DOHH2 (cell line): ENCODE measurements at regions not wholly inside any gene's neighbourhood (a gene's known extent, or its start where the extent isn't known, plus 50 kb on each side); places are given as distances from the start of the nearest gene placed in this dataset.

Experiments
- EZH2phosphoT487 ChIP-seq: fragments of 200-600 bp; sonication (generic); IDR thresholded peaks from 2 replicates; pipeline ENCODE4 v1.6.1; 2017; ENCODE audit warnings: borderline replicate concordance, mild to moderate bottlenecking, antibody characterized with exemption, low read length, moderate library complexity, mixed read lengths
- TF ChIP-seq, protein P1 (sequence below): fragments of 200-600 bp; sonication (generic); IDR thresholded peaks from one replicate; pipeline ENCODE4 v1.5.1; 2014; ENCODE audit warnings: antibody characterized with exemption, mild to moderate bottlenecking, low read depth, low read length; ENCODE audit not compliant: poor library complexity, severe bottlenecking

- TF ChIP-seq, protein P1, sequence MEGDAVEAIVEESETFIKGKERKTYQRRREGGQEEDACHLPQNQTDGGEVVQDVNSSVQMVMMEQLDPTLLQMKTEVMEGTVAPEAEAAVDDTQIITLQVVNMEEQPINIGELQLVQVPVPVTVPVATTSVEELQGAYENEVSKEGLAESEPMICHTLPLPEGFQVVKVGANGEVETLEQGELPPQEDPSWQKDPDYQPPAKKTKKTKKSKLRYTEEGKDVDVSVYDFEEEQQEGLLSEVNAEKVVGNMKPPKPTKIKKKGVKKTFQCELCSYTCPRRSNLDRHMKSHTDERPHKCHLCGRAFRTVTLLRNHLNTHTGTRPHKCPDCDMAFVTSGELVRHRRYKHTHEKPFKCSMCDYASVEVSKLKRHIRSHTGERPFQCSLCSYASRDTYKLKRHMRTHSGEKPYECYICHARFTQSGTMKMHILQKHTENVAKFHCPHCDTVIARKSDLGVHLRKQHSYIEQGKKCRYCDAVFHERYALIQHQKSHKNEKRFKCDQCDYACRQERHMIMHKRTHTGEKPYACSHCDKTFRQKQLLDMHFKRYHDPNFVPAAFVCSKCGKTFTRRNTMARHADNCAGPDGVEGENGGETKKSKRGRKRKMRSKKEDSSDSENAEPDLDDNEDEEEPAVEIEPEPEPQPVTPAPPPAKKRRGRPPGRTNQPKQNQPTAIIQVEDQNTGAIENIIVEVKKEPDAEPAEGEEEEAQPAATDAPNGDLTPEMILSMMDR, result no peak
- no peak for TF ChIP-seq EZH2phosphoT487
These were observed 247.9 kb downstream of the CYRIA start for GRCh38 chr2:16417726-16418125.
